RPMI8226 (cell line): ENCODE measurements at regions not wholly inside any gene's neighbourhood (a gene's known extent, or its start where the extent isn't known, plus 50 kb on each side); places are given as distances from the start of the nearest gene placed in this dataset.

Experiments used
- DNase-seq: peaks from one replicate; pipeline ENCODE4 v3.0.0-alpha.2; 2015

- no peak for DNase-seq
Observed at GRCh38 chr5:167771571-167771970, 519.9 kb upstream of the WWC1 start.

GRCh38 chr5:167773668-167774301 lies 517.7 kb upstream of the WWC1 start:
- DNase-seq = no peak

- no peak for DNase-seq
Observed at GRCh38 chr5:167777746-167778145, 513.7 kb upstream of the WWC1 start.

- no peak for DNase-seq
Observed at GRCh38 chr5:167778228-167778627, 513.2 kb upstream of the WWC1 start.

- no peak for DNase-seq
Observed at GRCh38 chr5:167779644-167780043, 511.8 kb upstream of the WWC1 start.

- DNase-seq = no peak
Observed at GRCh38 chr5:167780177-167780576, 511.3 kb upstream of the WWC1 start.

- DNase-seq = no peak
Observed at GRCh38 chr5:167783145-167783817, 508.2 kb upstream of the WWC1 start.

- no peak for DNase-seq
Observed at GRCh38 chr5:167785106-167785505, 506.3 kb upstream of the WWC1 start.

GRCh38 chr5:167785901-167786300 lies 505.5 kb upstream of the WWC1 start:
- no peak for DNase-seq

GRCh38 chr5:167786871-167787578 lies 504.4 kb upstream of the WWC1 start:
- DNase-seq = no peak

- no peak for DNase-seq
Observed at GRCh38 chr5:167790045-167790444, 501.4 kb upstream of the WWC1 start.

- no peak for DNase-seq
Observed at GRCh38 chr5:167790462-167791260, 500.8 kb upstream of the WWC1 start.

GRCh38 chr5:167792514-167792913 lies 498.9 kb upstream of the WWC1 start:
- no peak for DNase-seq

GRCh38 chr5:167793700-167794099 lies 497.7 kb upstream of the WWC1 start:
- DNase-seq = no peak

- no peak for DNase-seq
Observed at GRCh38 chr5:167794121-167794520, 497.3 kb upstream of the WWC1 start.

- DNase-seq = no peak
Observed at GRCh38 chr5:167796672-167797071, 494.8 kb upstream of the WWC1 start.

GRCh38 chr5:167797933-167798332 lies 493.5 kb upstream of the WWC1 start:
- no peak for DNase-seq

- no peak for DNase-seq
Observed at GRCh38 chr5:167798448-167798847, 493.0 kb upstream of the WWC1 start.

- no peak for DNase-seq
Observed at GRCh38 chr5:167800427-167800826, 491.0 kb upstream of the WWC1 start.

- no peak for DNase-seq
Observed at GRCh38 chr5:167801999-167802398, 489.4 kb upstream of the WWC1 start.

- DNase-seq = no peak
Observed at GRCh38 chr5:167802755-167803431, 488.6 kb upstream of the WWC1 start.

- no peak for DNase-seq
Observed at GRCh38 chr5:167804512-167805220, 486.8 kb upstream of the WWC1 start.
